ENCODE measurements at regions not wholly inside any gene's neighbourhood (a gene's known extent, or its start where the extent isn't known, plus 50 kb on each side); places are given as distances from the start of the nearest gene placed in this dataset.

DNA sequence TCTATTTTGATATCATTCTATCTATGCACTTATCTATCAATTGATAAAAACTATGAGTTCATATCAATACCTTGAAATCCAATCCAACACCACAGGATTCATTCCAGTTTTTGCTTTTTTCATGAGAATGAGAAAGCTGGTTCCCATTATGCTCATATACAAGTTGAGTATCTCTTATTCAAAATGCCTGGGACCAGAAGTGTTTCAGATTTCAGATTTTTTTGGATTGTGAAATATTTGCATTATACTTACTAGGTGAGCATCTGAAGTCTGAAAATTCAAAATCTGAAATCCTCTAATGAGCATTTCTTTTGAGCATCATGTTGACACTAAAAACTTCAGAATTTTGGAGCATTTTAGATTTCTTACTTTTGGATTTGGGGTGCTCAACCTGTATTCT lies 67.8 kb upstream of the DCBLD2 start:
- no peak for TF ChIP-seq CTCF (IDR thresholded peaks at IDR 0.05; ENCODE audit: unreplicated experiment)
- H3K36me3 Mint-ChIP-seq (ENCODE audit: low read depth, unreplicated experiment) = no peaks in the 10 kb centered on the region
- H3K27me3 Mint-ChIP-seq (ENCODE audit: unreplicated experiment) = peaks cover 4% of the 10 kb centered on the region
- no peak overlapping the region for H3K4me3 Mint-ChIP-seq (ENCODE audit: unreplicated experiment)
- DNase-seq (ENCODE audit: low spot score) = no peak
- no peaks in the 10 kb centered on the region for H3K9me3 Mint-ChIP-seq (ENCODE audit: unreplicated experiment)
- no peak overlapping the region for H3K27ac Mint-ChIP-seq (ENCODE audit: unreplicated experiment)
- no peaks in the 10 kb centered on the region for H3K4me1 Mint-ChIP-seq (ENCODE audit: unreplicated experiment)

- no peak overlapping the region for H3K27ac Mint-ChIP-seq (ENCODE audit: unreplicated experiment)
- H3K4me1 Mint-ChIP-seq (ENCODE audit: unreplicated experiment) = no peaks in the 10 kb centered on the region
- TF ChIP-seq CTCF (IDR thresholded peaks at IDR 0.05; ENCODE audit: unreplicated experiment) = no peak
- H3K4me3 Mint-ChIP-seq (ENCODE audit: unreplicated experiment) = no peak overlapping the region
- no peak for DNase-seq (ENCODE audit: low spot score)
- no peaks in the 10 kb centered on the region for H3K9me3 Mint-ChIP-seq (ENCODE audit: unreplicated experiment)
- H3K27me3 Mint-ChIP-seq (ENCODE audit: unreplicated experiment) = peaks cover 4% of the 10 kb centered on the region
- H3K36me3 Mint-ChIP-seq (ENCODE audit: low read depth, unreplicated experiment) = no peaks in the 10 kb centered on the region
Observed at GRCh38 chr3:98968824-98969223, 67.3 kb upstream of the DCBLD2 start.

GRCh38 chr3:98968347-98968746 lies 66.9 kb upstream of the DCBLD2 start:
- no peak overlapping the region for H3K27ac Mint-ChIP-seq (ENCODE audit: unreplicated experiment)
- DNase-seq (ENCODE audit: low spot score) = no peak
- peaks cover 4% of the 10 kb centered on the region for H3K27me3 Mint-ChIP-seq (ENCODE audit: unreplicated experiment)
- H3K4me3 Mint-ChIP-seq (ENCODE audit: unreplicated experiment) = no peak overlapping the region
- H3K4me1 Mint-ChIP-seq (ENCODE audit: unreplicated experiment) = no peaks in the 10 kb centered on the region
- TF ChIP-seq CTCF (IDR thresholded peaks at IDR 0.05; ENCODE audit: unreplicated experiment) = no peak
- no peaks in the 10 kb centered on the region for H3K9me3 Mint-ChIP-seq (ENCODE audit: unreplicated experiment)
- H3K36me3 Mint-ChIP-seq (ENCODE audit: low read depth, unreplicated experiment) = no peaks in the 10 kb centered on the region

DNA sequence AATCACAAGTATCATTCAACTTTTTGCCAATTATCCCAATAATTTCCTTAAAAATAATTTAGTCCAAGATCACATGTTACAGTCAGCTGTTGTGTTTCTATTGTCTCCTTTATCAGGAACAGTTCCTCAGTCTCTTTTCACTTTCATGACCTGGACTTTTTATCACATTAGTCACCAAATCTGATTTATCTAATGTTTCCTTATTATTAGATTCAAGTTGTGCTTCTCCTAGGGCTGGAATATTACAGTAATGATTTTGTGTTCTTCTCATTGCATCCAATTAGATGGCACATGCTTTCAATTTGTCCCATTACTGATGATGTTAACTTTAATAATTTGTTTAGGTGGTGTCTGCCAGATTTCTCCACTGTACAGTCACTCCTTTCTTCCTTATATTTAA lies 66.3 kb upstream of the DCBLD2 start:
- no peak for TF ChIP-seq CTCF (IDR thresholded peaks at IDR 0.05; ENCODE audit: unreplicated experiment)
- Mint-ChIP-seq H3K4me1 (ENCODE audit: unreplicated experiment) (no peaks in the 10 kb centered on the region), H3K36me3 (ENCODE audit: low read depth, unreplicated experiment) (no peaks in the 10 kb centered on the region), H3K4me3 (ENCODE audit: unreplicated experiment) (no peak overlapping the region), H3K27ac (ENCODE audit: unreplicated experiment) (no peak overlapping the region), H3K9me3 (ENCODE audit: unreplicated experiment) (no peaks in the 10 kb centered on the region), H3K27me3 (ENCODE audit: unreplicated experiment) (peaks cover 1% of the 10 kb centered on the region)
- no peak for DNase-seq (ENCODE audit: low spot score)

- no peaks in the 10 kb centered on the region for H3K27me3 Mint-ChIP-seq (ENCODE audit: unreplicated experiment)
Observed at GRCh38 chr3:98966862-98967546, 65.5 kb upstream of the DCBLD2 start.

More at GRCh38 chr3:98966862-98967546, 65.5 kb upstream of the DCBLD2 start:
- DNase-seq (ENCODE audit: low spot score) = no peak
- Mint-ChIP-seq H3K4me3 (ENCODE audit: unreplicated experiment) (no peak overlapping the region), H3K36me3 (ENCODE audit: low read depth, unreplicated experiment) (no peaks in the 10 kb centered on the region), H3K27ac (ENCODE audit: unreplicated experiment) (no peak overlapping the region), H3K9me3 (ENCODE audit: unreplicated experiment) (no peaks in the 10 kb centered on the region), H3K4me1 (ENCODE audit: unreplicated experiment) (no peaks in the 10 kb centered on the region)
- TF ChIP-seq CTCF (IDR thresholded peaks at IDR 0.05; ENCODE audit: unreplicated experiment) = no peak

All from endothelial cell (in vitro differentiated cells).